HK-2 (cell line): ENCODE measurements at regions not wholly inside any gene's neighbourhood (a gene's known extent, or its start where the extent isn't known, plus 50 kb on each side); places are given as distances from the start of the nearest gene placed in this dataset.

Experiments used
- DNase-seq: peaks from one replicate; pipeline ENCODE4 v3.0.0-alpha.2; 2018; ENCODE audit not compliant: unreplicated experiment

DNA sequence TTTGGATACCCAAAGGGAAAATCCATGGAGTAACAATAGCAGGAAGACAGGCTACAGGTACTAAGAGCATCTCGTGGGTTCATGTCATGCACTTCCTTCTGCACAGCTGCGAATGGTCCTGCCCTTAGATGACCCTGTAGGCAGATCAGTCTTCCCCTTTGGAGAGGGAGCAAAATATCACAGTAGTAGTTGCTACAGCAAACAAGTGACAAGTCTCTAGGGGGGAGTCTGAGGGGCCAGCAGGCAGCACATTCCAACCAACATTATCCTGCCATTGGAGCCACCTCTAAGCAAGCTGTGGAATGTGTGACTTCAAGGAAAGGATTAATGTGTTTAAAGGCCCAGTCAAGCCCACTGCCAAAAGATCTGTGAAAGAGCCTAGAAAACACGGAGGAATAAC is 273.2 kb upstream of the PARD3B start:
- no peak for DNase-seq

DNA sequence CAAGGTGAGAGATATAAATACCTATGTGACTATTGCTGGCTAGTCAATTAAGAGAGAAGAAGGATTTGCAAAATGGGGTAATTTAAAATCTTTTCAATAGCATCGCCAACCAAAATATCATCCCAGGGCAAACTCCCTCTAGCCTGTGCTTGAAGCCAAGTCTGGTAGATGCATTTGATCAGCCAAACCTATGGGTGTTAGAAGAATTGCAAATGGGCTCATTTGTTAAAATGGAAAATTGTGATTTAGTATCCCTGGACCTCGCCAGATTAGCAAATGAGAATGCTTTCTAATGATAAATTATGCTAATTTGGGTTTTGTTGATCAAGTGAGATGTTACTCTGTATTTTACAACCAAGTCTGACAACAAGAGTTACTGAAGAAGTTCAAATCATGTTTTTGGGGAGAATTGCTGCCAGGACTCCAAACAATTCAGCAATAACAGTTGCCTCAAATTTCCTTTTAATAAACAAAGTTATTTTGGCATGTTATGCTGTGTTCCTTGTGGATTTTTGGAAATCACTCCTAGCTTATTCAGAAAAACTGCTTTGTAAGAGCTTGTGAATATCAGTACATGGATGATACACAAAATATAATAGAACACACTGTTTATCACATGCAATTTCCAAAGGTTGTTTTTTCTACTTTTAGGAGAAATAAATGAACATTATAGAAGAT is 272.5 kb upstream of the PARD3B start:
- DNase-seq = no peak

DNA sequence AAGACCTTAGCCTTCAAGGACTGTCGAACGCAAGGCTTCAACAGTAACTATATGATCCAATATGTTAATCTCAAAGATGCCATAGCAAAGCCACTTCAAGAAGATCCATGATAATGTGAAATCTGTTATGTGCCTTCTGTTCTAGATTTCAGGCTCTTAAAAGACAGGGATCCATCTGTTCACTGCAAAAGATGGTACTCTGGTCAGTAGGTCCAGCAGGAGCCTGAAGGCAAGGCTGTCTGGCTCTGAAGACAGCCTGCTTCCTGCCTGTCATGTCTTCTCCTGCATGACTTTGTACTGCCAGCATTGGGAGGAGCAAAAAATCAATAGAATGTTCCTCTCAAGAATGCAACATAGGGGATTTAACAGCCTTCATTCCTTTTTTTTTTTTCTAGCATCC is 270.8 kb upstream of the PARD3B start:
- DNase-seq = no peak

DNA sequence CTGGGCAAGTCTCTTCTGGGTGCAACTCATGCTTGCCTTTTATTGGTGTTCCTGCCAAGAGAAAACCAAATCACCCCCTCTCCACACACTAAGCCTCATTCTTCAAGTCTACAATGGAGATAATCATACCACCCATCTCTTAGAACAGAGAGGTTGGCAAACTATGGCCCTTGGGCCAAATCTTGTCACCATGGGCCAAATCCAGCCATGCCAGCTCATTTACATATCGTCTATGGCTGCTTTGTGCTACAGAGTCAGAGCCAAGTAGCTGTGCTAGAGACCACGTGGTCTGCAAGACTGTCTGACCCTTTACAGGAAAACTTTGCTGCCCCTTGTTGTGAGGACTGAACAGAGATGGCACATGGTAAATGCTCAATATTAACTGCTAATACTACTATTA is 270.3 kb upstream of the PARD3B start:
- no peak for DNase-seq

DNA sequence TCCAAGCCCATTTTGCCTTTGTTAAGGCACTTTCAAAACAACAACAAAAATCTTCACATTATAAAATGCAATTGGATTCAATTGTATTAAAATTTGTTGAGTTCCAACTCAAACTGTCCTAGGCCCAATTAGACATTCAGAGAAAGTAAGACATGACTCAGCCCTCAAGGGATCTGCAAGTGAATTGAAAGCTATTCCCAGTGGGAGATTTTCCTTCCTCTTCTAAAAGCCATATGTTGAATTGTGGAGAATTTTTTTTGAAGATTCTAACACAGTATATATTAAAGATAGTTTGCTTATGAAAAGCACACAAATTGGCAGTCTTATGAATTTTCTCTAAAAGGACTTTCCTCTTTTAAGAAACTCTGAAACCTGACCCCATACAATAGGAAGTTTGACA is 268.0 kb upstream of the PARD3B start:
- no peak for DNase-seq

DNA sequence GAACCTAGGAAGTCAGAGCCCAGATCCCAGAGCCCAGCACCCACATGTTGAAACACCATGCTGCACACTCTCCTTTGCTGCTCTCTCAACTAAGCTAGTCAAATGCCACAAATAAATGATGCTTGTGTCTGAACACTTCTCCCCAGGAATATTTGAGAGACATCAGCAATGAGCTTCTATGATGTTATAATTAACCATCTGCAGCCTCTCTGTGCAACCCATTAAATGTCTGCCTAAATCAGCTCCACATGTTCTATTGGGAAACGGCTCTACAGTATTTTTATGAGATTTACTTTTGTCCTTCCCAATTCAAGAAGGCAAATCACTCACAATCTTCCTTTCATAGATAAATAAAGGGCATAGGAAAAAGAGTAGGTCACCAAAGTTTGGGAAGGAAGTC is 266.8 kb upstream of the PARD3B start:
- no peak for DNase-seq

DNA sequence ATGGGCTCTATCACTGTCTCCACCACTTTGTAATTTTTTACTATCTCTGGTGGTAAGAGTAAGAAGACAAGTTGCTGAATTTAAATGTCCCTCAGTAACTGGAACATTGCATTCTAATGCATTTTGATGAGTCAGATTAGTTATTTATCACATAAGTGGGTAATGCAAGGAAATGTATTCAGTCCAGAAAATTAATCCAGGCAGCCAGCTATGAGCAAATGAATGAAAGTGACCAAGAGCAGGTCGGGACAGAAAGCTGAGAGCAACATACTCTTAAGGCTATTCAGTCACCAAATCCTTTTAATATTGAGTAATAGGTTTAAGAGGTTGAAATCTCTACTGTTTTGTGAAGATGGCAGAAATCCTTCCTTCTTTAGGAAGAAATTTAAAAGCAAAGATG is 265.5 kb upstream of the PARD3B start:
- no peak for DNase-seq

DNA sequence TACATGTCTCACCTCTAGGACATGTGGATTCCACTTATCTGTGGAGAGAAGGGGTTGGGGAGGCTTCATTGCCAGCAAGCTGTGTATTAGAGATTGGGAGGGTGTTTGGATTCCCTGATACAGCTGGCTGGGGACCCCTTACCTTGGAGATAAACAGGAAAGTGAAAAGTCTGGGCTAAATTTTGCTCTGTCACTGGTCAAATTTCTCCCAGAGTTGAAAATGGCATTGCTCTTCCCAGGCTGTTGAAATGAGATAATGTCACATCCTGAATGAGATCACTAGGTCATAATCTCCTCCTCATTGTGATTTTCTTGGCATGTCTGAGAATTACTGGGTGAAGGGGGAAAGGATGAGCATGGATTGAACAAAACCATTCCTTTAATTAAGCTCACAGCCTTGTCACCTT is 265.0 kb upstream of the PARD3B start:
- no peak for DNase-seq

DNA sequence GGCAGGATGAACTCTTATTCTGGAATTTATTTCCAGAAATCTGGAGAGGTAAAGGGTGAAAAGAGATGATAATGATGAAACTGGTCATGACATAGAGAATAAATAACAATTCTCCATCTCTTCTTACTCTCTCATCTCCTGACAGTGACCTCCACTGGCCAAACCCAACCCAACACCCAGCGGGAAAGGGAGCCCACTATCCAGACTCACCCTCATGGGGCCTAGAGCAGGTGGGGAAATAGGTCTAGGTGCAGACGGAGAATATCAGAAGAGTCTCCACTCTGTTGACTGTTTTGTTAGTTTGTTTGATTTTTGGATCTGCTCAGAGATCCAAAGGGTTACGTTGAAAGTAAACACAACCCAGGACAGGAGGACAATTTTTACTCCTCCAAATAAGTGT is 263.2 kb upstream of the PARD3B start:
- no peak for DNase-seq

DNA sequence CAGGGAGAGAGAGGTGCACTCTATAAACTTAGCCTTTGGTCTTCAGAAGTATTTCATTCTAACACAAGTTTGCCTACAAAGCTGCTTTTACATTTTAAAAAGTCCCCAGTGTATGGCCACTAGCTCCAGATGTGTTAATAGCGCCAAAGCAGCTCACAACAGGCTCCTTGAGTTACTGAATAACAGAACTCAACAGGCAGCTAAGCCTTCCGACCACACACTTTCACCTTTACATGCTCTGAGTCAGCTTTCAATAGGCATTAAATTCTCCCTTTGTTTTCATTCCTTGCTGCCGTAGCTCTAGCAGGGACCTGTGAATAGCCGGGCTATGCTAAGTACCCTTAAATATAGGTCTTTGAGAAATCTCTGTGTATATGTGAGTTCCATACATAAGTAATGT is 262.8 kb upstream of the PARD3B start:
- DNase-seq = peak; percentile 35

DNA sequence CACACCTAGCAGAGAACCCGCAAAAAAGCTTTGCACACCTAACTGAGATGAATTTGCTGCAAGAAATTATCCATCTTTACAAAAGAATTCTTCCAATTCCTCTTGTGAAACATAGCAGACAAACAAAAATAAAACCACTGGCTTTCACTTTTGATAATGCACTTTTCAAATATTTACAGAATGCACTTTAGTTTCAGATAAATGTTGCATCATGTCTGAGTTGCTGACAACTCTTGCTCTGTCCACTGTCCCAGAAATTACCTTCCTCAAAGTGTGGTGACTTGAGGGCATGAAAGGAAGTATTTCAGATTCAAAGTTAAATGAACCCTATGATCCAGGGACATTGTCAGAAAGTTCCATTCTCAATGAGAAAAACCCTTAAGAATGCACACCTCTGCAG is 256.2 kb upstream of the PARD3B start:
- DNase-seq = no peak

DNA sequence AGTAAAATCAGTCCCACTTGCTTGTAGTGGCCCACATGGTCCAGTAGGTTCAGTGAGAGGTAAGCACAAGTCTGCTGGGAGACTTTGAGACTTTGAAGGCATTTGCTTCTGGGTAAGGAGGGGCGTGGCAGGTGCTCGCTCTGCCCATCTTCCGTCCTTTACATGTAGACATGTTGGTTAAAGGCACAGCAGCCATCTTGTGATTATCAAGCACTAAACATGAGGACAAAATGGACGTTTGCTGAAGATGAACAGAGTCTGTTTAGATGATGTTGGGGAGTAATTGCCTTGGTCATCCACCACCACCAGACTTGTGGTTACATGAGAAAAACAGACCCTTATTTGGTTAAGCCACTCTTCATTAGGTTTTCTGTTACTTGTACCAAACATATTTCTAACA is 252.8 kb upstream of the PARD3B start:
- no peak for DNase-seq

DNA sequence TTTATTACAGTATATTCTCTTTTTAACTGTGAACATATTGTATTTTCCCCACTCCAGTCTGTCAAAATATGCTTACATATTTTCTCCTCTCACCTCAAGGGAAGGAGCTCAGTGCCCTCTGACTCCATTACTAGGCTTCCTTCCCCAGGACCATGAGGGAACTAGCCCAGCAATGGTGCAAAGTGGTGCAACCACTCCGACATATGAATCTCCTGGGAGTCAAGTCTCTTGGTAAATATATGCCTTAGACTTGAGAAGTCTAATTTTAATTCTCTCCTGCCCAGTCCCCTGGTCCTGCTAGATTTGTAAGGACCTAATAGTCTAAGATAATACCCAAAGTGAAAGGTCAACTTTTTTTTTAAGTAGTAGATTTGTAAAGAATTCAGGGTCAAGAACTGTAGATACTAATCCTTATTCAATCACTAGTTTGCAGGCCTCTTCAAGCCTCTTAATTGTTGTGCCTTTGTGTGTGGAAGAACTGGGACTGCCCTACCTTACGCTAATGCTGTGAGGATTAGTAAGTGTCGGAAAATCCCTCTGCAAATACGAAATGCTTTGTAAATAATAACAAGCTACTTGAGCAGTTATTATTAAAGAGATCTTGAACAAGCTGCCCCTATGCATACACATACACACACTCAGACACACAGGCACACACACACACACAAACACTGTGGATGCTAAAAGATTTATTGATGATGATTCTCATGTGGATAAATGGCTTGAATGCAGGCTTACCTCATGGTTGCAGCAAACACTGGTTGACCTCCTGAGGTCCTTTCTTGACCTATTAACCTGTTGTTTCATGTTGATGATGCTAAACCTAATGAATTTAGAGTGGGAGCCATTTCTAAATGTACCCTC is 251.2 kb upstream of the PARD3B start:
- DNase-seq = no peak

DNA sequence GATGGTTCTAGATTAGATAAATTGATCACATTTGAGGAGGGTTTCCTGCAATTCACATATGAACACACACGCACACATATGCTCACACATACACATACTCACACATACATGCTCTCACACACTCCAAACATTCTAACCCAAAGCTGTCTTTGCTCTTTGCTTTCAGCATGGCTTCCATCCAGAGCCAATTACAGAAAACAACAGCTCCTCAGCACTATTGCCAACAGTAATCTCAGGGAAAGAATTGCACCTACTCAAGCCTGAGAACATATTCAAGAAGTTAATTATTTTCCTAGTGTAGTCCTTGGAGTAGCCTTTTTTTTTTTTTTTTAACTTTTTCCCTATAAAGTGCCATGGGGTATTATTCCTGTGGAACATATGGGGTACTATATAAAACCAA is 246.9 kb upstream of the PARD3B start:
- DNase-seq = no peak

DNA sequence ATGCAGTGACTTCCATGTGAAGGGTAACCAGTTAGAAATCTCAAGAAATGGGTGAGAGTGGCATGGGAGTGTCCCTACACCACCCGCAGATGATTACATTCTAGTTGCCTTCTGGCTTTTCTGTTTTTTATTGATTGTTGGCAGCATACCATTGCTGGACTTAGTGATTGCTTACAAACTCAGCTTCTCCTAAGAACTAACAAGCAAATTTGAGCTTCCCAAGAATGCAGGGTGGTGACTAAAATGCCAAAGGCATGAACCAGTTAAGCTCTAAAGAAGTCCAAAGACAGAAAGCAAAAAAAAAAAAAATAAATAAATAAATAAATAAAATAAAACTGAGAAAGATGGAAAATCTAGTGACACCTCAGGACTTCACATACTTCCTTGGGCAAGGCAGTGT is 245.5 kb upstream of the PARD3B start:
- DNase-seq = no peak

DNA sequence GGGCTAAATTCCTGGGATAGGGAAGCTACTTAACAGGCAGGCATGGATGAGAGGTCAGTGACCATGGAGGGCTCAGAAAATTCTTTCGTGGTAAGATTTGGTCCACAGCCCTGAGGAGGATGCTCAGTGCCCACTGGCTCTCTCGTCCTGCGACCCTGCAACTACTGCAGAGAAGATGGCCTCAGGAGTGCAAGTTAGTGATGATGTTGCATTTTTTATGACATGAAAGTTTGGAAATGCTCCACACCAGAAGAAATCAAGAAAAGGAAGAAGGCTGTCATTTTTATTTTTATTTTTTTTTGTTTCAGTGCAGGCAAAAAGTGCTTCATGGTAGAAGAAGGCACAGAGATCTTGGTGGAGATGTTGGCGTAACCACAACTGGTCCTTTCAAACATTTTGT is 238.6 kb upstream of the PARD3B start:
- no peak for DNase-seq

DNA sequence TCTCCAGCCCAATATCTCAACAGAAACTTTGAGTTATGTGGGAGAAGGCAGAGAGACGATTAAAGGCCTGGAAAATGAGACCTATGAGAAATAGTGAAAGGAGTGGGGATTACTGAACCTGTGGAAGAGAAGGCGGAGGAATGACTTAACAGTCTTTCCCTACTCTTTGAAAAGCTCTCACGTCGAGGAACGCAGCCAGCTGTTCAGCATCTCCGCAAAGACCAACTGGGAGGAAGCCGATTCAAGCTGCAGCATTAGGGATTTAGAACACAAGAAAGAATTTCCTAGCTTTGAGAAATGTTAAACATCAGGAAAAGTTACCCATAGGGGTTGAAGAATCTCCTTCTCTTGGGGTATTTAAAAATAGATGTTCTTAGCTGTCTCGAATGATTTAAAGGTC is 233.2 kb upstream of the PARD3B start:
- DNase-seq = no peak

DNA sequence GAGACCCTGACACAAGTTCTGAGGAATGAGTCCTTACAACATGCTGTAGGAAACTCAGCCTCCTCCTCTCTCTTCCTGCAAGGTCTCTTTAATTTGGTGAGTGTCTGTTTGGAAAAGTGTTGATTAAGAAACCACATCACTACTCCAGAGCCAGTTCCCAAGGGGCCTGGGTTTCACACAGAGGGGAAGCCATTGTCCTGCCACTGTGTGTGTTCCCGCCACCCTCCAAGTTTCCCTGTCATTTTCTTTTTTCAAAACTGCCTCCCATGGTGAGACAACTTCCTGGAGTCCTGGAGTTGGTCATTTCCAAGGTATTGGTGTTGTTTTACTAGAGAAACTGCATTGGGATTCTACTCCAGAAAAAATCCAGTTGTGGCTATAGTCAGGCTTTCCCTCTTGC is 232.0 kb upstream of the PARD3B start:
- DNase-seq = no peak

DNA sequence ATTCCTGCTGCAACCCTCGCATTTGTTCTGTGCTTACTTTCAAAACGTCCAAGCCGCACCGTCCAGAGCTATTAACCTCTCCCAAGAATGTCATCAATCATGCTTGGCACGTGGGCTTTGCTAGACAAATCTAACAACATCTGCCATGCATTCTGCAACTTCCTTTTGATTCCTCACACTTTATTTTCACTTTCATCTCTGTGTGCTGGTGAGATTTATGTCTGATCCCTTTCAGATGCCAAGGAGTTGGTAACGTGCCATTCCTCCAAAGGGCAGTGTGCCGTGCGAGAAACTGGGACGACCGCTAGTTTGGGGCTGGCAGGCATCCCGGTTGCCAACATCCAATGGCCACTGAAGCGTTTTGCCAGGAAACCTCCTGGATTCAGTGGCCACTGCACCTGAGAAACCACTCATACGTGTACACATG is 230.0 kb upstream of the PARD3B start:
- no peak for DNase-seq

DNA sequence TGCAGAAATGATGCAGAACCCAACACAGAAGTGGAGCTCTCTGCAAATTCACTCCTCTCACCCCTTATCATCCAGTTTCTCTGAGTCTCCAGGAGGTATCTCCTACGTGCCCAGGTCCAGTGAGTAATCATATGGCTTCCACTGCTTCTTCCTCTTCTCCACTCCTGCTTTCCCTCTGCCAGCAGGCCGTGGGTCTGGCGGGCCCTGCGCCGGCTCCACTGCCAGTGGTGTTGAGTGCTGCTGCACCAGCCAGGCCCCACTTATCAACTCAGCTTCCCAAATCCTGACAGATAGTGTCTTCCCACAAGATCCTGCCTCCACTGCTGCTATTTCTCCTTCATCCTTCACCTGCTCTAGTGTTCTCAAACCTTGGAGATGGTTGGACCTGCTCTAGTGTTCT is 227.6 kb upstream of the PARD3B start:
- no peak for DNase-seq

DNA sequence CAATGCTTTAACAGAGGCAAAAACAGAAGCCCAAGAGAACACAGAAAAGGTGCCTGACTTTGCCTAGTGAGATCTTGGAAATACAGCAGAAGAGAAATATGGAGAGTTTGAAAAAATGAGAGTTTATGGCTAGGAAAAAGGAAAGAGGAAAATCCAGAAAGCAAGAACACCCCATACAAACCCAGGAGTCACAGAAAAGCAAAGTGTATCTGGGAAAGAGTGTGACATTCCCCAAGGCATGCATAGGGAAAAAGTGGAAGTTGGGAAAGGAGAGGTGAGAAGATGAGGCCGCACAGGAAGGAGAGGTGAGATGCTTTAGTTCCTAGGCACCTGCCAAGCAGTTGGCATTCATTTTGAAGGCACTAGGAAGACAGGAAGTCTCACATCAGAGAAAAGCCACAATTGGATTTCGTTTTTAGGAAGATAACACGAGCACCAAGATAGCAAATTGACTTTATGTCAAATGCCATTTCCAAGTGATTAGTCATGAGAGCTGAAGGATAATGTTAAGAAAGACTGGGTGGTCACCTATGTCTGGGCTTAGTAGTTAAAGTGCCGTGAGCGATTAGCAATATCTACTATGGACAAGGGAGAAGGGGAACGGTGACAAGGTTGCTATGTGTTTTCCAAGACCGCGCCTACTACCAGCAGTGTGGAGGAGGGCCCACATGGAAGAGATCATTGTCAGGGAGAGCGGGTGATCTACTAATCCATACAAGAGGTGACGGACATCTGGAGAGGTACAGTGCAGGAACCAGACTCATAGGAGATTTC is 224.1 kb upstream of the PARD3B start:
- DNase-seq = no peak

DNA sequence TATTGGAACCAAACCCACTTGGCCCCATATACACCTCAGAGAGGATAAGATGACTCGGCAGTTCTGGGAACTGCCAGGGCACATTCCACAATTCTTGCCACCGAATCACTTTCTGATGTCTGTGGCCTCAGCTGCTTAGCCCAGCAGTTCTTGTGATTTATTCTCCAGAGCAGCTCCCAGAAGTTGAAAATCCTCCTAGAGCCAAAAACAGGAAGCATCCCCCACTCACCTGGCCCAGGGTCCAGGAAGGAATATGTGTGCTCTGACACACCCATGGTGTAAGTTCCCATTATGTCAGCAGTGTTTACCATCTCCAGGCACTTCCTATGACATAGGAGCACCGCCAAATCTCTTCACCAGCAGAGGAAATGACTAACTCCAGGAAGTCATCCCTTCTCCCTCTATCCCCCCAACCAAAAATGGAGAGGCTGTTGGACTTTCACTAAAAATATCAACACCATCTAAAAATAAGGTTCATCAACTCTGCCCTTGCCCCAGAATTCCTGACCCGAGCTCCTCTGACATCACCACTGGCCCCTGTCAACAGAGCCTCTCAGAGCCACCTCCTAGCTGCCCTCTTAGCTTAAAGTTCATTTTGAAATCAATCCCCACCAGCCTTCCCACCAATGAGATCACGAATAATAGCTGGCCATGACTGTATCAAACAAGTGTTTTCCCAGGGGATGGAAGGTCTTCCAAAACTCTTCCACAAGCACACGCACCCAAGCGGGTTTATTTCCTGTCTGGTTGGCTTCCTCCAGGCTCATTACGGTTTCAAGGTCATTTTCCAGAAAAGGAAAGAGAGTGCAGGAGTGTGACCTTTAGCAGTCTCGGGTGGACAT is 223.1 kb upstream of the PARD3B start:
- DNase-seq = peak; percentile 4
